ENCODE measurements at regions not wholly inside any gene's neighbourhood (a gene's known extent, or its start where the extent isn't known, plus 50 kb on each side); places are given as distances from the start of the nearest gene placed in this dataset.

- H3K9ac ChIP-seq (ENCODE audit: low read depth, low read length) = no peak overlapping the region
- H3K9me3 ChIP-seq (ENCODE audit: insufficient read depth, low read length, severe bottlenecking) = no peaks in the 10 kb centered on the region
- ATAC-seq (ENCODE audit: insufficient read depth, low read depth) (peak; percentile 78), DNase-seq (no peak)
- H4K20me1 ChIP-seq (ENCODE audit: insufficient read depth, low read length) = no peaks in the 10 kb centered on the region
- H3K36me3 ChIP-seq (ENCODE audit: insufficient read depth, low read length) = no peaks in the 10 kb centered on the region
- TF ChIP-seq EZH2 (IDR thresholded peaks at IDR 0.05; ENCODE audit: borderline replicate concordance, low read depth, low read length, severe bottlenecking) (no peak), CTCF (IDR thresholded peaks at IDR 0.05; ENCODE audit: borderline replicate concordance, extremely low read depth, low read length, poor library complexity, severe bottlenecking) (no peak)
- no peaks in the 10 kb centered on the region for H3K27me3 ChIP-seq (ENCODE audit: insufficient read depth, low read length, poor library complexity)
- H3K4me2 ChIP-seq (ENCODE audit: insufficient read depth, low read length) = peak overlapping the region; percentile 41
- H3K79me2 ChIP-seq (ENCODE audit: insufficient read depth, low read length) = no peaks in the 10 kb centered on the region
- peaks cover 22% of the 10 kb centered on the region for H3K4me1 ChIP-seq (ENCODE audit: insufficient read depth, low read length)
- H3K27ac ChIP-seq (ENCODE audit: low read length) = peak overlapping the region; percentile 72
- no peak overlapping the region; a peak in 1 of 4 replicates for H3K4me3 ChIP-seq (ENCODE audit: low read depth in 1 of 2, low read length in 2 of 2)
- peak overlapping the region; percentile 61; the same call in 1 of the 2 replicates for H2AFZ ChIP-seq (ENCODE audit: low read depth, low read length)
Measured at GRCh38 chr2:206859330-206859739, 80.0 kb upstream of the CPO start.

GRCh38 chr2:206863196-206863595 lies 76.1 kb upstream of the CPO start:
- Histone ChIP-seq H3K4me1 (ENCODE audit: insufficient read depth, low read length) (peaks cover 18% of the 10 kb centered on the region), H3K4me2 (ENCODE audit: insufficient read depth, low read length) (no peak overlapping the region), H2AFZ (ENCODE audit: low read depth, low read length) (no peak overlapping the region), H4K20me1 (ENCODE audit: insufficient read depth, low read length) (no peaks in the 10 kb centered on the region), H3K27me3 (ENCODE audit: insufficient read depth, low read length, poor library complexity) (no peaks in the 10 kb centered on the region), H3K4me3 (ENCODE audit: low read depth in 1 of 2, low read length in 2 of 2) (no peak overlapping the region), H3K36me3 (ENCODE audit: insufficient read depth, low read length) (no peaks in the 10 kb centered on the region), H3K9ac (ENCODE audit: low read depth, low read length) (no peak overlapping the region), H3K9me3 (ENCODE audit: insufficient read depth, low read length, severe bottlenecking) (no peaks in the 10 kb centered on the region), H3K27ac (ENCODE audit: low read length) (no peak overlapping the region), H3K79me2 (ENCODE audit: insufficient read depth, low read length) (no peaks in the 10 kb centered on the region)
- no peak for DNase-seq
- TF ChIP-seq EZH2 (IDR thresholded peaks at IDR 0.05; ENCODE audit: borderline replicate concordance, low read depth, low read length, severe bottlenecking) (no peak), CTCF (IDR thresholded peaks at IDR 0.05; ENCODE audit: borderline replicate concordance, extremely low read depth, low read length, poor library complexity, severe bottlenecking) (no peak)
- no peak for ATAC-seq (ENCODE audit: insufficient read depth, low read depth)

DNA sequence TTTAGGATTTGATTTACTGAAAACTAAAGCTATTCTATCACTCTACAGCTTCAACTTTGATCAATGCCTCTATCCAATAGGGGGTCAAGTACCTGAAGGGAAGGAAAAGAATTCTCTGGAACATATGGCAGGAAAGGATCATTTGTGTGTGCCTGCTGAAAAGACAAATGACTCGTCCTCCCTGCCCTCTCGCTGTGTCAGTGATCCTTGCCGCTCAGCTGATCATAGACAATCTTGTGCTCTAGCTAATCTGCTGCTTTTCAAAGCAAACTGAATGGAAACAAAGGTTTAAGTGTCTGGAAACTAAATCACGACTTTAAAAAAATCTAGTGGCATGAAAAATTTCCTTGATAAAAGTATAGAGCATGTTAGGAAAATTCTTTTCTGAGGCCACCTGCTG lies 75.6 kb upstream of the CPO start:
- no peak for ATAC-seq (ENCODE audit: insufficient read depth, low read depth)
- TF ChIP-seq CTCF (IDR thresholded peaks at IDR 0.05; ENCODE audit: borderline replicate concordance, extremely low read depth, low read length, poor library complexity, severe bottlenecking) (no peak), EZH2 (IDR thresholded peaks at IDR 0.05; ENCODE audit: borderline replicate concordance, low read depth, low read length, severe bottlenecking) (no peak)
- no peak overlapping the region for H3K4me3 ChIP-seq (ENCODE audit: low read depth in 1 of 2, low read length in 2 of 2)

DNA sequence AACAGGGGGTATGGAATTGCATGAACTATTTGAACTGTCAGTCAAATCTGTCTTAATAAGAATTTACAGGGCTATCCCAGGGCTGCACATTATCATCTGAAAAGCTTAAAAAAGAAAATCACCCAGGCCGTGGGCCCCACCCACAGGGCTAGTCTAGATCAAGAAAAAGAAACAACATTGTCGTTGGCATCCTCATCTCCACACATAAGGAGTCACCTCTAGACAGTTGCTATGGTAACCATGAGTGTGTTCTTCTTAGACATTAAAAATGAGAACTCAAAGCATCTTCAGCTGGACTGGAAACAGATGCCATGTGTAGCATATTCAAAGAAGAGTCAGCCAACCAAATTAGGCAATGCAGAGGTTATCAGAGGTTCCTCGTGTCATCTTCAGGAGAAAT lies 72.3 kb upstream of the CPO start:
- no peaks in the 10 kb centered on the region for H3K9me3 ChIP-seq (ENCODE audit: insufficient read depth, low read length, severe bottlenecking)
- H3K4me3 ChIP-seq (ENCODE audit: low read depth in 1 of 2, low read length in 2 of 2) = no peak overlapping the region
- H3K9ac ChIP-seq (ENCODE audit: low read depth, low read length) = no peak overlapping the region
- H3K4me1 ChIP-seq (ENCODE audit: insufficient read depth, low read length) = no peaks in the 10 kb centered on the region
- no peak overlapping the region for H3K4me2 ChIP-seq (ENCODE audit: insufficient read depth, low read length)
- H3K27me3 ChIP-seq (ENCODE audit: insufficient read depth, low read length, poor library complexity) = no peaks in the 10 kb centered on the region
- no peak for DNase-seq
- ATAC-seq (ENCODE audit: insufficient read depth, low read depth) = no peak
- H2AFZ ChIP-seq (ENCODE audit: low read depth, low read length) = no peak overlapping the region
- H4K20me1 ChIP-seq (ENCODE audit: insufficient read depth, low read length) = no peaks in the 10 kb centered on the region
- no peak overlapping the region for H3K27ac ChIP-seq (ENCODE audit: low read length)
- H3K36me3 ChIP-seq (ENCODE audit: insufficient read depth, low read length) = no peaks in the 10 kb centered on the region
- TF ChIP-seq EZH2 (IDR thresholded peaks at IDR 0.05; ENCODE audit: borderline replicate concordance, low read depth, low read length, severe bottlenecking) = no peak
- TF ChIP-seq CTCF (IDR thresholded peaks at IDR 0.05; ENCODE audit: borderline replicate concordance, extremely low read depth, low read length, poor library complexity, severe bottlenecking) = no peak
- no peaks in the 10 kb centered on the region for H3K79me2 ChIP-seq (ENCODE audit: insufficient read depth, low read length)

More for the DNA sequence above, 75.6 kb upstream of the CPO start:
- DNase-seq = no peak
- Histone ChIP-seq H3K9me3 (ENCODE audit: insufficient read depth, low read length, severe bottlenecking) (no peaks in the 10 kb centered on the region), H2AFZ (ENCODE audit: low read depth, low read length) (no peak overlapping the region), H3K27me3 (ENCODE audit: insufficient read depth, low read length, poor library complexity) (no peaks in the 10 kb centered on the region), H3K79me2 (ENCODE audit: insufficient read depth, low read length) (no peaks in the 10 kb centered on the region), H3K9ac (ENCODE audit: low read depth, low read length) (no peak overlapping the region), H4K20me1 (ENCODE audit: insufficient read depth, low read length) (no peaks in the 10 kb centered on the region), H3K27ac (ENCODE audit: low read length) (no peak overlapping the region), H3K4me1 (ENCODE audit: insufficient read depth, low read length) (peaks cover 13% of the 10 kb centered on the region), H3K36me3 (ENCODE audit: insufficient read depth, low read length) (no peaks in the 10 kb centered on the region), H3K4me2 (ENCODE audit: insufficient read depth, low read length) (no peak overlapping the region)
